OCI-LY7 (cell line): ENCODE measurements at regions not wholly inside any gene's neighbourhood (a gene's known extent, or its start where the extent isn't known, plus 50 kb on each side); places are given as distances from the start of the nearest gene placed in this dataset.

Experiments used
- CTCF ChIP-seq: fragments of 200-600 bp; sonication (generic); conservative IDR thresholded peaks from 2 replicates; pipeline ENCODE4 v1.5.1; 2014; ENCODE audit warnings: mild to moderate bottlenecking, antibody characterized with exemption, low read length, moderate library complexity, mixed read lengths
- EZH2phosphoT487 ChIP-seq: fragments of 200-600 bp; sonication (generic); IDR thresholded peaks from 2 replicates; pipeline ENCODE4 v1.6.1; 2018; ENCODE audit warnings: low read depth, borderline replicate concordance, mild to moderate bottlenecking, mixed run types, antibody characterized with exemption, low read length, moderate library complexity, mixed read lengths

- TF ChIP-seq CTCF (no peak), EZH2phosphoT487 (no peak)
Measured at GRCh38 chr10:121313119-121313875, 284.9 kb downstream of the FGFR2 start.
